ENCODE measurements at regions not wholly inside any gene's neighbourhood (a gene's known extent, or its start where the extent isn't known, plus 50 kb on each side); places are given as distances from the start of the nearest gene placed in this dataset.

DNA sequence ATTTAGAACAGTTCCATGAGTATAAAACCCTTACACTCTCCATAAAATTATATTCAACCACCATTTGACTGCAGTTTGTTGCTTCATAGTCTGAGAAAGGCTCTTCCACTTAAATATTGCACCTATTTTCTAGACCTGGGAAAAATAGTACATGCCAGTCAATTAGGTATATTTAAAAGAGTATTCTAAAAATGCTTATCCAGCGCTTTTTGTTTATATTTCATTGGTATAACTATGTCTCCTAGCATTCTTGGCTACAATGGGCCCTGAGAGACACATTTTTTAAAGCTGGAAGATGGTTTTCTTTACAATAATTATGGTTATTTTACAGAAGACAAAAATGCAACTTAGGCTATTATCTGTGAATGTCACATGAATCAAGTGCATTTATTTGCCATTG, 439.4 kb downstream of the KCNJ18 start (continued):
- TF ChIP-seq, protein P1, sequence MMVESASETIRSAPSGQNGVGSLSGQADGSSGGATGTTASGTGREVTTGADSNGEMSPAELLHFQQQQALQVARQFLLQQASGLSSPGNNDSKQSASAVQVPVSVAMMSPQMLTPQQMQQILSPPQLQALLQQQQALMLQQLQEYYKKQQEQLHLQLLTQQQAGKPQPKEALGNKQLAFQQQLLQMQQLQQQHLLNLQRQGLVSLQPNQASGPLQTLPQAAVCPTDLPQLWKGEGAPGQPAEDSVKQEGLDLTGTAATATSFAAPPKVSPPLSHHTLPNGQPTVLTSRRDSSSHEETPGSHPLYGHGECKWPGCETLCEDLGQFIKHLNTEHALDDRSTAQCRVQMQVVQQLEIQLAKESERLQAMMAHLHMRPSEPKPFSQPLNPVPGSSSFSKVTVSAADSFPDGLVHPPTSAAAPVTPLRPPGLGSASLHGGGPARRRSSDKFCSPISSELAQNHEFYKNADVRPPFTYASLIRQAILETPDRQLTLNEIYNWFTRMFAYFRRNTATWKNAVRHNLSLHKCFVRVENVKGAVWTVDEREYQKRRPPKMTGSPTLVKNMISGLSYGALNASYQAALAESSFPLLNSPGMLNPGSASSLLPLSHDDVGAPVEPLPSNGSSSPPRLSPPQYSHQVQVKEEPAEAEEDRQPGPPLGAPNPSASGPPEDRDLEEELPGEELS (CRISPR knock-in tag; IDR thresholded peaks at IDR 0.05) = no peak
- TF ChIP-seq, protein P2, sequence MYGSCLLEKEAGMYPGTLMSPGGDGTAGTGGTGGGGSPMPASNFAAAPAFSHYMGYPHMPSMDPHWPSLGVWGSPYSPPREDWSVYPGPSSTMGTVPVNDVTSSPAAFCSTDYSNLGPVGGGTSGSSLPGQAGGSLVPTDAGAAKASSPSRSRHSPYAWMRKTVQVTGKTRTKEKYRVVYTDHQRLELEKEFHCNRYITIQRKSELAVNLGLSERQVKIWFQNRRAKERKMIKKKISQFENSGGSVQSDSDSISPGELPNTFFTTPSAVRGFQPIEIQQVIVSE (CRISPR knock-in tag; IDR thresholded peaks at IDR 0.05; ENCODE audit: borderline replicate concordance) = no peak
- no peak for TF ChIP-seq NFE2L1 (CRISPR knock-in tag; IDR thresholded peaks at IDR 0.05)

DNA sequence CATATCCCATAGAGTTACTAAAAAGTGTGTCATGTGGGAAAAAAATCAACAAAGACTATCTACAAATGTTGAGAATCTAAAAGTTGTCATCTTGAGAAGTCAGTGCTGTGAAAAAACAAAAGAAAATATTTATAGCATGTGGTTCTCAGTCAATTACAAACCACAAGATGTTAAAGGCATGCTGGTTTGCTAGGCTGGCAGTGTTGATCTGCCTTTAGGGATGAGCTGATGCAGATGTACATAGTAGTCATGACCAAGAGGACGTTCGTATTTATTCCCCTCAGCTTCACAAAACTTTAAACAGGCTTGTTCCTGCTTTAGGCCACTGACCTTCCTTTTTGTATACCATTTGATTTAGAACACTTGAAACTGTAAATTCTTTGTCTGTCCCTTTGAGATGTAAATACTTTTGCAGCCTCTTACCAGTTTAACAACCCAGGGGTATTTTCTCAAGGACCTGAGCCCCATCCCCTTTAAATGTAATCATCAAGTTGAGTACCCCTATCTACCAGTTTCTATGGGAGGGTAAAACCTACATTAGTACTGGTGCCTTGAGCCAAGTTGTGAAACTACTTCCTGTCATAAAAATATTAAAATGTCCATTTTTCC, 446.6 kb downstream of the KCNJ18 start:
- CTCF ChIA-PET = no interaction called here
- ATAC-seq = peak; percentile 60
- peaks cover 18% of the 10 kb centered on the region for H3K9me3 Mint-ChIP-seq

More for the DNA sequence above, 446.6 kb downstream of the KCNJ18 start:
- no peaks in the 10 kb centered on the region for H3K4me1 Mint-ChIP-seq
- H3K36me3 Mint-ChIP-seq = peaks cover 11% of the 10 kb centered on the region
- H3K4me3 Mint-ChIP-seq = no peak overlapping the region
- TF ChIP-seq HMGA2 (CRISPR knock-in tag; IDR thresholded peaks at IDR 0.05) (no peak), FOXP1 (CRISPR knock-in tag; IDR thresholded peaks at IDR 0.05; ENCODE audit: borderline replicate concordance) (no peak), ELF4 (CRISPR knock-in tag; IDR thresholded peaks at IDR 0.05; ENCODE audit: low read depth) (no peak), IRF2 (CRISPR knock-in tag; IDR thresholded peaks at IDR 0.05; ENCODE audit: borderline replicate concordance, low read depth) (no peak), NR1H2 (CRISPR knock-in tag; IDR thresholded peaks at IDR 0.05) (no peak), ZNF263 (CRISPR knock-in tag; IDR thresholded peaks at IDR 0.05; ENCODE audit: low read depth) (no peak), PRRX2 (CRISPR knock-in tag; IDR thresholded peaks at IDR 0.05) (no peak)
- TF ChIP-seq, protein P3, sequence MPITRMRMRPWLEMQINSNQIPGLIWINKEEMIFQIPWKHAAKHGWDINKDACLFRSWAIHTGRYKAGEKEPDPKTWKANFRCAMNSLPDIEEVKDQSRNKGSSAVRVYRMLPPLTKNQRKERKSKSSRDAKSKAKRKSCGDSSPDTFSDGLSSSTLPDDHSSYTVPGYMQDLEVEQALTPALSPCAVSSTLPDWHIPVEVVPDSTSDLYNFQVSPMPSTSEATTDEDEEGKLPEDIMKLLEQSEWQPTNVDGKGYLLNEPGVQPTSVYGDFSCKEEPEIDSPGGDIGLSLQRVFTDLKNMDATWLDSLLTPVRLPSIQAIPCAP (CRISPR knock-in tag; IDR thresholded peaks at IDR 0.05) = no peak
- TF ChIP-seq, protein P4, sequence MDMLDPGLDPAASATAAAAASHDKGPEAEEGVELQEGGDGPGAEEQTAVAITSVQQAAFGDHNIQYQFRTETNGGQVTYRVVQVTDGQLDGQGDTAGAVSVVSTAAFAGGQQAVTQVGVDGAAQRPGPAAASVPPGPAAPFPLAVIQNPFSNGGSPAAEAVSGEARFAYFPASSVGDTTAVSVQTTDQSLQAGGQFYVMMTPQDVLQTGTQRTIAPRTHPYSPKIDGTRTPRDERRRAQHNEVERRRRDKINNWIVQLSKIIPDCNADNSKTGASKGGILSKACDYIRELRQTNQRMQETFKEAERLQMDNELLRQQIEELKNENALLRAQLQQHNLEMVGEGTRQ (CRISPR knock-in tag; IDR thresholded peaks at IDR 0.05) = no peak
- TF ChIP-seq, protein P5, sequence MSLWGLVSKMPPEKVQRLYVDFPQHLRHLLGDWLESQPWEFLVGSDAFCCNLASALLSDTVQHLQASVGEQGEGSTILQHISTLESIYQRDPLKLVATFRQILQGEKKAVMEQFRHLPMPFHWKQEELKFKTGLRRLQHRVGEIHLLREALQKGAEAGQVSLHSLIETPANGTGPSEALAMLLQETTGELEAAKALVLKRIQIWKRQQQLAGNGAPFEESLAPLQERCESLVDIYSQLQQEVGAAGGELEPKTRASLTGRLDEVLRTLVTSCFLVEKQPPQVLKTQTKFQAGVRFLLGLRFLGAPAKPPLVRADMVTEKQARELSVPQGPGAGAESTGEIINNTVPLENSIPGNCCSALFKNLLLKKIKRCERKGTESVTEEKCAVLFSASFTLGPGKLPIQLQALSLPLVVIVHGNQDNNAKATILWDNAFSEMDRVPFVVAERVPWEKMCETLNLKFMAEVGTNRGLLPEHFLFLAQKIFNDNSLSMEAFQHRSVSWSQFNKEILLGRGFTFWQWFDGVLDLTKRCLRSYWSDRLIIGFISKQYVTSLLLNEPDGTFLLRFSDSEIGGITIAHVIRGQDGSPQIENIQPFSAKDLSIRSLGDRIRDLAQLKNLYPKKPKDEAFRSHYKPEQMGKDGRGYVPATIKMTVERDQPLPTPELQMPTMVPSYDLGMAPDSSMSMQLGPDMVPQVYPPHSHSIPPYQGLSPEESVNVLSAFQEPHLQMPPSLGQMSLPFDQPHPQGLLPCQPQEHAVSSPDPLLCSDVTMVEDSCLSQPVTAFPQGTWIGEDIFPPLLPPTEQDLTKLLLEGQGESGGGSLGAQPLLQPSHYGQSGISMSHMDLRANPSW (CRISPR knock-in tag; conservative IDR thresholded peaks at IDR 0.05; ENCODE audit: low read depth) = no peak
- TF ChIP-seq, protein P6, sequence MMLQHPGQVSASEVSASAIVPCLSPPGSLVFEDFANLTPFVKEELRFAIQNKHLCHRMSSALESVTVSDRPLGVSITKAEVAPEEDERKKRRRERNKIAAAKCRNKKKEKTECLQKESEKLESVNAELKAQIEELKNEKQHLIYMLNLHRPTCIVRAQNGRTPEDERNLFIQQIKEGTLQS (CRISPR knock-in tag; conservative IDR thresholded peaks at IDR 0.05) = no peak
- TF ChIP-seq, protein P7, sequence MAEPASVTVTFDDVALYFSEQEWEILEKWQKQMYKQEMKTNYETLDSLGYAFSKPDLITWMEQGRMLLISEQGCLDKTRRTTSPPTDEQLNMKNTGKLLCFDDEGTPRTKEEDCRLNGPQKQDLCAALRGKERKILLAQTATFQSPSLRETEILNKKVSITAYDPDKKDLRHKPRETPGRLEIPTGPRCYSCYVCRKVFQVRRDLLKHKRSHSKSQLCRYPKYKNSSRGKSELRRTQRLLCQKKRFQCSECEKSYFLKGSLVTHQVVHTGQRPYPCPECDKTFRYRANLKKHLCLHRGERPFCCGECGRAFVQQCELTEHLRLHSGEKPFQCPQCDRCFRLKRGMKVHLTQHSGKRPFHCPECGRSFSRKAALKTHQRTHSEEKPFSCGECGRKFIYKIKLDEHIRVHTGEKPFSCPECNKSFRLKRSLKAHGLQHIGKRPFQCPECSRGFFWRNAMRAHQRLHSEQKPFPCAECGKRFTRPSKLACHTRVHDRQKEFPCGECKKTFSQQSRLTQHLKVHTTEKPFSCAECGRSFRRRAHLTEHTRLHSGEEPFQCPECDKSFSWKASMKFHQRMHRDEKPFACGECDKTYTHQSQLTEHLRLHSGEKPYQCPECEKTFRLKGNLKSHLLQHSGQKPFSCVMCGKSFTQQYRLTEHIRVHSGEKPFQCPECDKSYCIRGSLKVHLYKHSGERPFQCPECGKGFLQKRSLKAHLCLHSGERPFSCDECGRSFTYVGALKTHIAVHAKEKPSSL (CRISPR knock-in tag; conservative IDR thresholded peaks at IDR 0.05) = no peak
- TF ChIP-seq, protein P8, sequence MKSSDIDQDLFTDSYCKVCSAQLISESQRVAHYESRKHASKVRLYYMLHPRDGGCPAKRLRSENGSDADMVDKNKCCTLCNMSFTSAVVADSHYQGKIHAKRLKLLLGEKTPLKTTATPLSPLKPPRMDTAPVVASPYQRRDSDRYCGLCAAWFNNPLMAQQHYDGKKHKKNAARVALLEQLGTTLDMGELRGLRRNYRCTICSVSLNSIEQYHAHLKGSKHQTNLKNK (CRISPR knock-in tag; IDR thresholded peaks at IDR 0.05) = no peak
- POLR2A ChIA-PET = no interaction called here
- no peaks in the 10 kb centered on the region for H3K27me3 Mint-ChIP-seq (ENCODE audit: low read depth)
- H3K27ac Mint-ChIP-seq = no peak overlapping the region
- DNase-seq (ENCODE audit: low spot score) = no peak

All from WTC11 (cell line).